ENCODE measurements at regions not wholly inside any gene's neighbourhood (a gene's known extent, or its start where the extent isn't known, plus 50 kb on each side); places are given as distances from the start of the nearest gene placed in this dataset.

DNA sequence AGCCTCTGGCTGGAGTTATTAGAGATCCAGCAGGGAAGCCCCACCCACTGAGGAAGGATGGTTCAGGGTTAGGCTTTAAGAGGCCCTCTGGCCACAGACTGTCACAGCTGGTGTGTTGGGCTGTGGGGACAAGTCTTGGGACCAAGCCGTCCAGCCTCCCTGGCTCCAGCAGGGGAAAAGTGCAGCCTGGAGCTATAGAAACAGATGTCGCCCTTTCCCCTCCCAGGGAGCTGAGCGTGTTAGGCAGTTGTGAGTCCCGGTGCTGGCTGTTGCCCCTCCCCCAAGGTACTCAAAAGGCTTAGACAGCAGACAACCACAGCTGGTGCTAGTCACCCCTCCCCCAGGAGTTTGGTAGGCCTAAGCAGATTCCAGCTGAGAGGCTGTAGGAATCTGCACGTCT lies 143.4 kb downstream of the TMEM168 start:
- Histone ChIP-seq H4K20me1 (ENCODE audit: insufficient read depth) (no peaks in the 10 kb centered on the region), H3K9me2 (ENCODE audit: insufficient read depth, low read length) (no peaks in the 10 kb centered on the region), H3K79me2 (replicated peaks; ENCODE audit: insufficient read depth, low read length) (no peaks in the 10 kb centered on the region), H3K27me3 (ENCODE audit: insufficient read depth, low read depth, low read length) (no peaks in the 10 kb centered on the region), H3K4me3 (ENCODE audit: low read length) (no peak overlapping the region), H3K36me3 (ENCODE audit: insufficient read depth, low read length) (no peaks in the 10 kb centered on the region), H3K9ac (ENCODE audit: low read length) (no peak overlapping the region), H3K9me3 (ENCODE audit: low read length) (no peaks in the 10 kb centered on the region), H3K4me2 (ENCODE audit: low read length) (no peak overlapping the region), H2AFZ (ENCODE audit: low read depth, low read length) (no peak overlapping the region), H3F3A (ENCODE audit: insufficient read depth, low read length, poor library complexity, severe bottlenecking) (no peaks in the 10 kb centered on the region), H3K27ac (ENCODE audit: low read length) (no peak overlapping the region)
- TF ChIP-seq, protein P1, sequence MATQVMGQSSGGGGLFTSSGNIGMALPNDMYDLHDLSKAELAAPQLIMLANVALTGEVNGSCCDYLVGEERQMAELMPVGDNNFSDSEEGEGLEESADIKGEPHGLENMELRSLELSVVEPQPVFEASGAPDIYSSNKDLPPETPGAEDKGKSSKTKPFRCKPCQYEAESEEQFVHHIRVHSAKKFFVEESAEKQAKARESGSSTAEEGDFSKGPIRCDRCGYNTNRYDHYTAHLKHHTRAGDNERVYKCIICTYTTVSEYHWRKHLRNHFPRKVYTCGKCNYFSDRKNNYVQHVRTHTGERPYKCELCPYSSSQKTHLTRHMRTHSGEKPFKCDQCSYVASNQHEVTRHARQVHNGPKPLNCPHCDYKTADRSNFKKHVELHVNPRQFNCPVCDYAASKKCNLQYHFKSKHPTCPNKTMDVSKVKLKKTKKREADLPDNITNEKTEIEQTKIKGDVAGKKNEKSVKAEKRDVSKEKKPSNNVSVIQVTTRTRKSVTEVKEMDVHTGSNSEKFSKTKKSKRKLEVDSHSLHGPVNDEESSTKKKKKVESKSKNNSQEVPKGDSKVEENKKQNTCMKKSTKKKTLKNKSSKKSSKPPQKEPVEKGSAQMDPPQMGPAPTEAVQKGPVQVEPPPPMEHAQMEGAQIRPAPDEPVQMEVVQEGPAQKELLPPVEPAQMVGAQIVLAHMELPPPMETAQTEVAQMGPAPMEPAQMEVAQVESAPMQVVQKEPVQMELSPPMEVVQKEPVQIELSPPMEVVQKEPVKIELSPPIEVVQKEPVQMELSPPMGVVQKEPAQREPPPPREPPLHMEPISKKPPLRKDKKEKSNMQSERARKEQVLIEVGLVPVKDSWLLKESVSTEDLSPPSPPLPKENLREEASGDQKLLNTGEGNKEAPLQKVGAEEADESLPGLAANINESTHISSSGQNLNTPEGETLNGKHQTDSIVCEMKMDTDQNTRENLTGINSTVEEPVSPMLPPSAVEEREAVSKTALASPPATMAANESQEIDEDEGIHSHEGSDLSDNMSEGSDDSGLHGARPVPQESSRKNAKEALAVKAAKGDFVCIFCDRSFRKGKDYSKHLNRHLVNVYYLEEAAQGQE (IDR thresholded peaks at IDR 0.05; ENCODE audit: borderline replicate concordance): no peak
- no peak for TF ChIP-seq MXI1 (conservative IDR thresholded peaks at IDR 0.05; ENCODE audit: poor library complexity, severe bottlenecking)
- TF ChIP-seq, protein P2, sequence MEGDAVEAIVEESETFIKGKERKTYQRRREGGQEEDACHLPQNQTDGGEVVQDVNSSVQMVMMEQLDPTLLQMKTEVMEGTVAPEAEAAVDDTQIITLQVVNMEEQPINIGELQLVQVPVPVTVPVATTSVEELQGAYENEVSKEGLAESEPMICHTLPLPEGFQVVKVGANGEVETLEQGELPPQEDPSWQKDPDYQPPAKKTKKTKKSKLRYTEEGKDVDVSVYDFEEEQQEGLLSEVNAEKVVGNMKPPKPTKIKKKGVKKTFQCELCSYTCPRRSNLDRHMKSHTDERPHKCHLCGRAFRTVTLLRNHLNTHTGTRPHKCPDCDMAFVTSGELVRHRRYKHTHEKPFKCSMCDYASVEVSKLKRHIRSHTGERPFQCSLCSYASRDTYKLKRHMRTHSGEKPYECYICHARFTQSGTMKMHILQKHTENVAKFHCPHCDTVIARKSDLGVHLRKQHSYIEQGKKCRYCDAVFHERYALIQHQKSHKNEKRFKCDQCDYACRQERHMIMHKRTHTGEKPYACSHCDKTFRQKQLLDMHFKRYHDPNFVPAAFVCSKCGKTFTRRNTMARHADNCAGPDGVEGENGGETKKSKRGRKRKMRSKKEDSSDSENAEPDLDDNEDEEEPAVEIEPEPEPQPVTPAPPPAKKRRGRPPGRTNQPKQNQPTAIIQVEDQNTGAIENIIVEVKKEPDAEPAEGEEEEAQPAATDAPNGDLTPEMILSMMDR (IDR thresholded peaks at IDR 0.05; ENCODE audit: poor library complexity, severe bottlenecking): no peak

DNA sequence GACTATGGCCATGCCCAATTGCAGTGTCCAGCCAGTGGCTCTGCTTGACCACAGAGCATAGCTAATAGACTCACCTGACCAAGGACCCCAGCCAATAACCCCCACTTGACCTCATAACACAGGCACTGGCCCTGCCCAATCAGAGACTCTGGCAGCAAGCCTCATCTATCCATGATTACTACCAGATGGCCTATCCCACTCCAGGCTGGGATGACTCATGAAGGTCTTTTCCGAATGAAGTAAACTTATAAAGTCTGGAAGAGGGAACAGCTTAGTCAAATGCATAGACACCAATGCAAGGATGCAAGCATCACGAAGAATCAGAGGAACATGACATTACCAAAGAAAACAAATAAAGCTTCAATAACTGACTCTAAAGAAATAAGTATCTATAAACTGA lies 141.4 kb downstream of the TMEM168 start:
- H3K9me3 ChIP-seq (ENCODE audit: low read length): no peaks in the 10 kb centered on the region
- H4K20me1 ChIP-seq (ENCODE audit: insufficient read depth): no peaks in the 10 kb centered on the region
- TF ChIP-seq, protein P1 (IDR thresholded peaks at IDR 0.05; ENCODE audit: borderline replicate concordance): no peak
- TF ChIP-seq TAF1 (IDR thresholded peaks at IDR 0.05; ENCODE audit: low read depth): no peak
- no peak for TF ChIP-seq SMC3 (conservative IDR thresholded peaks at IDR 0.05; ENCODE audit: poor library complexity)
- TF ChIP-seq MXI1 (conservative IDR thresholded peaks at IDR 0.05; ENCODE audit: poor library complexity, severe bottlenecking): no peak
- no peak for TF ChIP-seq RAD21 (conservative IDR thresholded peaks at IDR 0.05)
- no peak for TF ChIP-seq POLR2AphosphoS5 (IDR thresholded peaks at IDR 0.05)
- no peak for TF ChIP-seq EP300 (conservative IDR thresholded peaks at IDR 0.05; ENCODE audit: poor library complexity, severe bottlenecking)
- TF ChIP-seq, protein P2 (IDR thresholded peaks at IDR 0.05; ENCODE audit: poor library complexity, severe bottlenecking): no peak
- no peak for TF ChIP-seq EZH2 (IDR thresholded peaks at IDR 0.05; ENCODE audit: borderline replicate concordance, insufficient read depth, low read length, poor library complexity, severe bottlenecking)

More for the DNA sequence above, 141.4 kb downstream of the TMEM168 start:
- Histone ChIP-seq H3K27ac (ENCODE audit: low read length) (no peak overlapping the region), H3K4me3 (ENCODE audit: low read length) (no peak overlapping the region), H3K9ac (ENCODE audit: low read length) (no peak overlapping the region), H3K27me3 (ENCODE audit: insufficient read depth, low read depth, low read length) (no peaks in the 10 kb centered on the region), H3K36me3 (ENCODE audit: insufficient read depth, low read length) (no peaks in the 10 kb centered on the region), H3K4me2 (ENCODE audit: low read length) (no peak overlapping the region), H3K79me2 (replicated peaks; ENCODE audit: insufficient read depth, low read length) (no peaks in the 10 kb centered on the region), H3F3A (ENCODE audit: insufficient read depth, low read length, poor library complexity, severe bottlenecking) (no peaks in the 10 kb centered on the region), H2AFZ (ENCODE audit: low read depth, low read length) (no peak overlapping the region), H3K9me2 (ENCODE audit: insufficient read depth, low read length) (no peaks in the 10 kb centered on the region)
